GM12891 (cell line): ENCODE measurements at regions not wholly inside any gene's neighbourhood (a gene's known extent, or its start where the extent isn't known, plus 50 kb on each side); places are given as distances from the start of the nearest gene placed in this dataset.

Experiments used
- DNase-seq: peaks from one replicate; pipeline ENCODE4 v3.0.0; 2011; ENCODE audit warnings: low spot score; ENCODE audit not compliant: insufficient read length
- FAIRE-seq: peaks from 2 replicates; lab custom pipeline; 2011; peaks lifted over from hg19 to GRCh38; lab: Jason Lieb, UNC
- PAX5 ChIP-seq: IDR thresholded peaks from 2 replicates; pipeline ENCODE4 v1.6.1; 2011; ENCODE audit warnings: low read length, moderate library complexity, mild to moderate bottlenecking; ENCODE audit not compliant: insufficient read depth, severe bottlenecking
- POLR2A ChIP-seq: IDR thresholded peaks from 2 replicates; pipeline ENCODE4 v1.6.1; 2011; ENCODE audit warnings: low read depth, low read length, control low read depth
- POLR2AphosphoS5 ChIP-seq: IDR thresholded peaks from 2 replicates; pipeline ENCODE4 v1.6.1; 2011; ENCODE audit warnings: low read depth, low read length, control low read depth
- POU2F2 ChIP-seq: IDR thresholded peaks from 2 replicates; pipeline ENCODE4 v1.6.1; 2011; ENCODE audit warnings: low read depth, mild to moderate bottlenecking, control low read depth, low read length, moderate library complexity
- SPI1 ChIP-seq: IDR thresholded peaks from 2 replicates; pipeline ENCODE4 v1.6.1; 2011; ENCODE audit warnings: low read depth, low read length, control low read depth
- TAF1 ChIP-seq: IDR thresholded peaks from 2 replicates; pipeline ENCODE4 v1.6.1; 2011; ENCODE audit warnings: low read depth, low read length, control low read depth

GRCh38 chr14:89012282-89013097 is 188.0 kb downstream of the TTC8 start:
- DNase-seq (no peak), FAIRE-seq (no peak)
- TF ChIP-seq SPI1 (no peak), POLR2A (no peak)

GRCh38 chr14:89013098-89013504 is 188.7 kb downstream of the TTC8 start:
- no peak for DNase-seq
- TF ChIP-seq POLR2AphosphoS5 (no peak), SPI1 (peak; percentile 59)
- no peak for FAIRE-seq

- DNase-seq (no peak), FAIRE-seq (no peak)
- TF ChIP-seq POU2F2 (no peak), TAF1 (no peak), PAX5 (no peak), POLR2A (no peak), POLR2AphosphoS5 (no peak), SPI1 (no peak)
Measured at GRCh38 chr14:89013698-89014568, 189.5 kb downstream of the TTC8 start.

GRCh38 chr14:89014569-89014850 is 190.1 kb downstream of the TTC8 start:
- no peak for DNase-seq

GRCh38 chr14:89015016-89015415 is 190.6 kb downstream of the TTC8 start:
- no peak for FAIRE-seq
- TF ChIP-seq SPI1: no peak
- no peak for TF ChIP-seq POLR2AphosphoS5
- TF ChIP-seq POU2F2: no peak
- no peak for DNase-seq

More at GRCh38 chr14:89014569-89014850, 190.1 kb downstream of the TTC8 start:
- FAIRE-seq: no peak
- TF ChIP-seq POLR2A: no peak
- TF ChIP-seq POU2F2: no peak
- TF ChIP-seq SPI1: no peak
- TF ChIP-seq TAF1: no peak
- no peak for TF ChIP-seq POLR2AphosphoS5
- TF ChIP-seq PAX5: no peak

GRCh38 chr14:89017417-89017816 is 193.0 kb downstream of the TTC8 start:
- DNase-seq (no peak), FAIRE-seq (no peak)
- TF ChIP-seq SPI1 (no peak), TAF1 (no peak), POLR2A (no peak), POLR2AphosphoS5 (no peak), PAX5 (no peak), POU2F2 (no peak)

- FAIRE-seq: no peak
- no peak for DNase-seq
- TF ChIP-seq TAF1: no peak
- TF ChIP-seq POLR2A: no peak
- TF ChIP-seq POLR2AphosphoS5: no peak
- TF ChIP-seq POU2F2: no peak
- TF ChIP-seq PAX5: no peak
- no peak for TF ChIP-seq SPI1
Measured at GRCh38 chr14:89022274-89022673, 197.8 kb downstream of the TTC8 start.

GRCh38 chr14:89024691-89025090 is 200.2 kb downstream of the TTC8 start:
- TF ChIP-seq POLR2AphosphoS5: no peak
- no peak for TF ChIP-seq TAF1
- DNase-seq (no peak), FAIRE-seq (no peak)

GRCh38 chr14:89025561-89026236 is 201.2 kb downstream of the TTC8 start:
- no peak for DNase-seq
- FAIRE-seq: no peak
- TF ChIP-seq PAX5: no peak
- no peak for TF ChIP-seq POU2F2
- no peak for TF ChIP-seq POLR2A
- TF ChIP-seq TAF1: no peak
- no peak for TF ChIP-seq SPI1
- TF ChIP-seq POLR2AphosphoS5: no peak
